ENCODE measurements at regions not wholly inside any gene's neighbourhood (a gene's known extent, or its start where the extent isn't known, plus 50 kb on each side); places are given as distances from the start of the nearest gene placed in this dataset.

- peak overlapping the region in 2 of 4 donors; percentile 23 to 43 for H3K27ac ChIP-seq
- H3K4me1 ChIP-seq = peaks cover 0 to 31% (median 7%) of the 10 kb centered on the region in 4 donors
- no peaks in the 10 kb centered on the region for H3K36me3 ChIP-seq
- H3K27me3 ChIP-seq = no peaks in the 10 kb centered on the region
- peak overlapping the region; percentile 42 to 63 (median 50) for H3K4me3 ChIP-seq
- no peak for TF ChIP-seq POLR2A (IDR thresholded peaks at IDR 0.05)
- TF ChIP-seq CTCF (IDR thresholded peaks at IDR 0.05) = no peak
- no peaks in the 10 kb centered on the region for H3K9me3 ChIP-seq
- peak in 2 of 3 donors; percentile 59 to 82 for DNase-seq
Observed at GRCh38 chr12:107320929-107321631, 227.7 kb upstream of the CRY1 start.

- peaks cover 0 to 31% (median 7%) of the 10 kb centered on the region in 4 donors for H3K4me1 ChIP-seq
- H3K36me3 ChIP-seq = no peaks in the 10 kb centered on the region
- no peaks in the 10 kb centered on the region for H3K9me3 ChIP-seq
- DNase-seq = peak in 1 of 3 donors; percentile 49
- no peaks in the 10 kb centered on the region for H3K27me3 ChIP-seq
- H3K27ac ChIP-seq = no peak overlapping the region
- no peak overlapping the region for H3K4me3 ChIP-seq
- TF ChIP-seq CTCF (IDR thresholded peaks at IDR 0.05) (no peak), POLR2A (IDR thresholded peaks at IDR 0.05) (no peak)
Observed at GRCh38 chr12:107322063-107322462, 228.7 kb upstream of the CRY1 start.

GRCh38 chr12:107325075-107325608 lies 231.8 kb upstream of the CRY1 start:
- TF ChIP-seq POLR2A (IDR thresholded peaks at IDR 0.05) (no peak), CTCF (IDR thresholded peaks at IDR 0.05) (no peak)
- H3K9me3 ChIP-seq = no peaks in the 10 kb centered on the region
- no peaks in the 10 kb centered on the region for H3K27me3 ChIP-seq
- H3K4me3 ChIP-seq = no peak overlapping the region
- DNase-seq = no peak
- no peaks in the 10 kb centered on the region for H3K36me3 ChIP-seq
- H3K27ac ChIP-seq = no peak overlapping the region
- H3K4me1 ChIP-seq = peaks cover 0 to 15% (median 3%) of the 10 kb centered on the region in 4 donors

- DNase-seq = no peak
- Histone ChIP-seq H3K27ac (no peak overlapping the region), H3K4me3 (no peak overlapping the region), H3K36me3 (no peaks in the 10 kb centered on the region), H3K4me1 (peaks cover 0 to 4% (median 0%) of the 10 kb centered on the region in 4 donors), H3K27me3 (no peaks in the 10 kb centered on the region), H3K9me3 (no peaks in the 10 kb centered on the region)
- TF ChIP-seq POLR2A (IDR thresholded peaks at IDR 0.05) (no peak), CTCF (IDR thresholded peaks at IDR 0.05) (no peak)
Observed at GRCh38 chr12:107326237-107326636, 232.9 kb upstream of the CRY1 start.

GRCh38 chr12:107327651-107328182 lies 234.4 kb upstream of the CRY1 start:
- Histone ChIP-seq H3K4me1 (no peaks in the 10 kb centered on the region), H3K4me3 (no peak overlapping the region), H3K27ac (no peak overlapping the region), H3K27me3 (no peaks in the 10 kb centered on the region), H3K9me3 (no peaks in the 10 kb centered on the region), H3K36me3 (no peaks in the 10 kb centered on the region)
- no peak for DNase-seq
- TF ChIP-seq CTCF (IDR thresholded peaks at IDR 0.05) = no peak
- no peak for TF ChIP-seq POLR2A (IDR thresholded peaks at IDR 0.05)

Measured in Peyer's patch (tissue), 4 donors.